SK-N-SH (cell line): ENCODE measurements at regions not wholly inside any gene's neighbourhood (a gene's known extent, or its start where the extent isn't known, plus 50 kb on each side); places are given as distances from the start of the nearest gene placed in this dataset.

Experiments used
- CTCF ChIA-PET: fragments of 300-600, 350-600 bp; formaldehyde crosslinking; extraction: SDS; loops from one replicate; lab custom pipeline; 2021; lab: Yijun Ruan, JAX
- POLR2A ChIA-PET: fragments of 350-600 bp; sonication (Branson Sonifier 250); formaldehyde crosslinking; extraction: SDS; loops from one replicate; lab custom pipeline; 2020; ENCODE audit warnings: antibody characterized with exemption, inconsistent platforms; lab: Yijun Ruan, JAX
- DNase-seq: peaks from one replicate; pipeline ENCODE4 v3.0.0; 2012
- H2AFZ ChIP-seq: fragments of 200-600 bp; sonication (generic); 2 replicates; pipeline ENCODE4 v1.8.1; 2016; ENCODE audit warnings: antibody characterized with exemption, mild to moderate bottlenecking, low read depth
- H3F3A ChIP-seq: fragments of 200-600 bp; sonication (generic); replicated peaks from 2 replicates; pipeline ENCODE3; 2016; ENCODE audit warnings: antibody characterized with exemption, mild to moderate bottlenecking; ENCODE audit not compliant: insufficient read depth
- H3K27ac ChIP-seq, 2 experiments: fragments of 200-500 bp in 1 of 2; fragments of 200-600 bp in 1 of 2; sonication (Bioruptor generic) in 1 of 2; sonication (generic), shearing (Covaris generic) in 1 of 2; 2 replicates each; pipeline versions ENCODE4 v1.5.1 to v1.6.1; 2014 to 2016; ENCODE audit warnings: low read depth in 2 of 2, inconsistent platforms in 1 of 2, low read length in 1 of 2, mild to moderate bottlenecking in 1 of 2, mixed read lengths in 1 of 2
- H3K27me3 ChIP-seq: fragments of 200-600 bp; sonication (generic), shearing (Covaris generic); 2 replicates; pipeline ENCODE4 v1.6.1; 2016; ENCODE audit warnings: mixed run types; ENCODE audit not compliant: insufficient read depth
- H3K36me3 ChIP-seq, 2 experiments: fragments of 200-500 bp in 1 of 2; fragments of 200-600 bp in 1 of 2; sonication (Bioruptor generic) in 1 of 2; sonication (generic) in 1 of 2; replicated peaks in 1 of 2; 2 replicates each; pipeline versions ENCODE3 to v1.5.1; 2014 to 2016; ENCODE audit warnings: low read length in 1 of 2, mild to moderate bottlenecking in 1 of 2; ENCODE audit not compliant: insufficient read depth in 2 of 2, control insufficient read depth in 1 of 2
- H3K4me1 ChIP-seq, 2 experiments: fragments of 200-500 bp in 1 of 2; fragments of 200-600 bp in 1 of 2; sonication (Bioruptor generic) in 1 of 2; sonication (generic), shearing (Covaris generic) in 1 of 2; 2 replicates each; pipeline versions ENCODE4 v1.5.1 to v1.6.1; 2014 to 2016; ENCODE audit warnings: low read depth in 1 of 2, low read length in 1 of 2, mixed run types in 1 of 2; ENCODE audit not compliant: insufficient read depth in 2 of 2, control insufficient read depth in 1 of 2
- H3K4me2 ChIP-seq: fragments of 200-600 bp; sonication (generic), shearing (Covaris generic); 2 replicates; pipeline ENCODE4 v1.6.1; 2017; ENCODE audit warnings: mixed run types
- H3K4me3 ChIP-seq, 2 experiments: fragments of 200-500 bp in 1 of 2; fragments of 200-600 bp in 1 of 2; sonication (Bioruptor generic) in 1 of 2; sonication (generic), shearing (Covaris generic) in 1 of 2; 2 replicates each; pipeline versions ENCODE4 v1.5.1 to v1.8.1; 2014 to 2016; ENCODE audit warnings: low read depth in 2 of 2, inconsistent platforms in 1 of 2, low read length in 1 of 2, mild to moderate bottlenecking in 1 of 2, mixed read lengths in 1 of 2, moderate library complexity in 1 of 2
- H3K79me2 ChIP-seq: fragments of 200-600 bp; sonication (generic); 2 replicates; pipeline ENCODE4 v1.8.1; 2017; ENCODE audit warnings: mild to moderate bottlenecking; ENCODE audit not compliant: insufficient read depth
- H3K9ac ChIP-seq: fragments of 200-600 bp; sonication (generic); 2 replicates; pipeline ENCODE4 v1.6.1; 2017; ENCODE audit warnings: mixed run types
- H3K9me2 ChIP-seq: fragments of 200-600 bp; sonication (generic); 2 replicates; pipeline ENCODE4 v1.6.1; 2017; ENCODE audit warnings: mixed run types
- H3K9me3 ChIP-seq: fragments of 200-600 bp; sonication (generic); 2 replicates; pipeline ENCODE4 v1.6.1; 2017; ENCODE audit warnings: mixed run types, mild to moderate bottlenecking, moderate library complexity
- H4K20me1 ChIP-seq: fragments of 200-600 bp; sonication (generic); 2 replicates; pipeline ENCODE4 v1.6.1; 2017; ENCODE audit warnings: mild to moderate bottlenecking, mixed run types; ENCODE audit not compliant: insufficient read depth
- CHD2 ChIP-seq: fragments of 150-350 bp; IDR thresholded peaks from 2 replicates; pipeline ENCODE4 v1.6.1; 2018; ENCODE audit warnings: low read length; ENCODE audit not compliant: partially characterized antibody
- ELF1 ChIP-seq: IDR thresholded peaks from 2 replicates; pipeline ENCODE4 v1.4.0; 2012
- EP300 ChIP-seq, 2 experiments: IDR thresholded peaks; 2 replicates each; pipeline versions ENCODE4 v1.4.0 to v1.6.1; 2012; ENCODE audit warnings: borderline replicate concordance in 1 of 2, low read depth in 1 of 2, low read length in 1 of 2
- EZH2phosphoT487 ChIP-seq: fragments of 200-600 bp; sonication (generic); IDR thresholded peaks from 2 replicates; pipeline ENCODE4 v1.6.1; 2017; ENCODE audit warnings: low read depth, mixed run types, mild to moderate bottlenecking, antibody characterized with exemption, moderate library complexity, borderline replicate concordance
- FOSL2 ChIP-seq: IDR thresholded peaks from 2 replicates; pipeline ENCODE4 v1.4.0; 2012; ENCODE audit warnings: low read depth, mild to moderate bottlenecking, moderate library complexity, borderline replicate concordance
- FOXJ3 ChIP-seq: sonication (generic); formaldehyde crosslinking; IDR thresholded peaks from 2 replicates; pipeline ENCODE4 v1.5.1; 2020; ENCODE audit warnings: mild to moderate bottlenecking, missing genetic modification reagents
- GABPA ChIP-seq: IDR thresholded peaks from 2 replicates; pipeline ENCODE4 v1.4.0; 2012; ENCODE audit warnings: low read depth, mild to moderate bottlenecking
- JUND ChIP-seq: IDR thresholded peaks from 2 replicates; pipeline ENCODE4 v1.4.0; 2012
- MAX ChIP-seq: IDR thresholded peaks from 2 replicates; pipeline ENCODE4 v1.4.0; 2012; ENCODE audit warnings: low read depth
- MEF2A ChIP-seq: IDR thresholded peaks from 2 replicates; pipeline ENCODE4 v1.4.0; 2012; ENCODE audit warnings: low read depth, borderline replicate concordance
- MXI1 ChIP-seq: IDR thresholded peaks from 2 replicates; pipeline ENCODE4 v1.6.1; 2012; ENCODE audit warnings: mild to moderate bottlenecking, low read depth, low read length, improper control_type of control experiment
- NRF1 ChIP-seq: IDR thresholded peaks from 2 replicates; pipeline ENCODE4 v1.6.1; 2012; ENCODE audit warnings: low read depth, mild to moderate bottlenecking, low read length
- POLR2AphosphoS5 ChIP-seq: IDR thresholded peaks from 2 replicates; pipeline ENCODE4 v1.6.1; 2012; ENCODE audit warnings: low read depth, low read length
- RAD21 ChIP-seq: IDR thresholded peaks from 2 replicates; pipeline ENCODE4 v1.6.1; 2012; ENCODE audit warnings: mild to moderate bottlenecking, low read length
- RCOR1 ChIP-seq: fragments of 150-350 bp; IDR thresholded peaks from 2 replicates; pipeline ENCODE4 v1.6.1; 2017; ENCODE audit warnings: antibody characterized with exemption, low read length
- TCF12 ChIP-seq: IDR thresholded peaks from 2 replicates; pipeline ENCODE4 v1.4.0; 2012
- TEAD4 ChIP-seq: IDR thresholded peaks from 2 replicates; pipeline ENCODE4 v1.4.0; 2012; ENCODE audit warnings: mild to moderate bottlenecking, borderline replicate concordance; ENCODE audit not compliant: insufficient read depth
- USF1 ChIP-seq: IDR thresholded peaks from 2 replicates; pipeline ENCODE4 v1.4.0; 2012; ENCODE audit warnings: low read depth, borderline replicate concordance
- WGBS: methylation state at CpG from one replicate; pipeline ENCODE4 v1.1.6; 2017; ENCODE audit warnings: low lambda C conversion rate; 5-methylcytosine and 5-hydroxymethylcytosine counted together
- TF ChIP-seq, protein P1 (sequence below): IDR thresholded peaks from 2 replicates; pipeline ENCODE4 v1.4.0; 2012; ENCODE audit warnings: low read depth, borderline replicate concordance

DNA sequence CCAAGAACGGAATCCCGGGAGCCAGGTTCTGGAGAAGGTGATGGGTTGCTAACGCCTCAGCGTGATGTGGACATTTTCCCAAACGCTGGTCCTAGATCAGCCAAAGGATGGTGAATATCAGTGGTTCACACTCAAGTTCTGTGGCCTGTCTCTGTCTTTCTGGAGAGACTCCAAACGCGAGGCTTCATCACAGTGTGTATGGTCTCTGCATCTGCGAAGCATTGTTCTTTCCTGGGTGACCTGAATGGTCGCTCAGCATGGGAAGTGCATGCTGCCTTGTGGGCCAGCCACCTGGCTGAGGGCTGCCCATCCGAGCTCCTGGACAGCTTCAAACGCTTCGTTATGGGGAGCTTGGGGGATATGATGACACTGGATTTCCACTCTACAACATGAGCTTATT lies 810.0 kb downstream of the TBC1D22A start:
- H3K9ac ChIP-seq = no peak overlapping the region
- H3K9me2 ChIP-seq = no peaks in the 10 kb centered on the region
- no peaks in the 10 kb centered on the region for H3K4me1 ChIP-seq
- H3K4me2 ChIP-seq = no peak overlapping the region
- ChIA-PET POLR2A (no interaction called here), CTCF (no interaction called here)
- DNase-seq = no peak
- no peaks in the 10 kb centered on the region for H3K79me2 ChIP-seq
- H3K4me3 ChIP-seq = no peak overlapping the region
- no peaks in the 10 kb centered on the region; the same call in 1 of the 2 replicates for H3K27me3 ChIP-seq
- TF ChIP-seq TCF12 (no peak), RCOR1 (no peak), EP300 (IDR thresholded peaks at IDR 0.05; ENCODE audit: borderline replicate concordance in 1 of 2, low read depth in 1 of 2, low read length in 1 of 2) (no peak), GABPA (no peak), JUND (no peak), CHD2 (no peak), EZH2phosphoT487 (no peak), NRF1 (no peak), FOXJ3 (CRISPR knock-in tag) (no peak), MAX (no peak), TEAD4 (no peak), ELF1 (no peak)
- TF ChIP-seq, protein P1, sequence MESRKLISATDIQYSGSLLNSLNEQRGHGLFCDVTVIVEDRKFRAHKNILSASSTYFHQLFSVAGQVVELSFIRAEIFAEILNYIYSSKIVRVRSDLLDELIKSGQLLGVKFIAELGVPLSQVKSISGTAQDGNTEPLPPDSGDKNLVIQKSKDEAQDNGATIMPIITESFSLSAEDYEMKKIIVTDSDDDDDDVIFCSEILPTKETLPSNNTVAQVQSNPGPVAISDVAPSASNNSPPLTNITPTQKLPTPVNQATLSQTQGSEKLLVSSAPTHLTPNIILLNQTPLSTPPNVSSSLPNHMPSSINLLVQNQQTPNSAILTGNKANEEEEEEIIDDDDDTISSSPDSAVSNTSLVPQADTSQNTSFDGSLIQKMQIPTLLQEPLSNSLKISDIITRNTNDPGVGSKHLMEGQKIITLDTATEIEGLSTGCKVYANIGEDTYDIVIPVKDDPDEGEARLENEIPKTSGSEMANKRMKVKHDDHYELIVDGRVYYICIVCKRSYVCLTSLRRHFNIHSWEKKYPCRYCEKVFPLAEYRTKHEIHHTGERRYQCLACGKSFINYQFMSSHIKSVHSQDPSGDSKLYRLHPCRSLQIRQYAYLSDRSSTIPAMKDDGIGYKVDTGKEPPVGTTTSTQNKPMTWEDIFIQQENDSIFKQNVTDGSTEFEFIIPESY = no peak
- no peaks in the 10 kb centered on the region for H3F3A ChIP-seq
- no peak overlapping the region for H3K27ac ChIP-seq
- WGBS = 22% methylated on average over 12 of the region's 12 CpGs
- H4K20me1 ChIP-seq = no peaks in the 10 kb centered on the region
- no peaks in the 10 kb centered on the region for H3K9me3 ChIP-seq
- H2AFZ ChIP-seq = no peak overlapping the region
- no peaks in the 10 kb centered on the region for H3K36me3 ChIP-seq

GRCh38 chr22:47571616-47572015 lies 809.2 kb downstream of the TBC1D22A start:
- H3K4me2 ChIP-seq = no peak overlapping the region
- 50% methylated on average over 2 of the region's 5 CpGs for WGBS
- DNase-seq = no peak

More at GRCh38 chr22:47571616-47572015, 809.2 kb downstream of the TBC1D22A start:
- Histone ChIP-seq H3K9ac (no peak overlapping the region), H4K20me1 (no peaks in the 10 kb centered on the region), H3K9me3 (no peaks in the 10 kb centered on the region), H3K4me1 (no peaks in the 10 kb centered on the region), H3K9me2 (no peaks in the 10 kb centered on the region), H3K4me3 (no peak overlapping the region), H3K79me2 (no peaks in the 10 kb centered on the region), H2AFZ (no peak overlapping the region), H3K36me3 (no peaks in the 10 kb centered on the region), H3F3A (no peaks in the 10 kb centered on the region), H3K27ac (no peak overlapping the region), H3K27me3 (no peaks in the 10 kb centered on the region; the same call in 1 of the 2 replicates)
- CTCF ChIA-PET = no interaction called here
- POLR2A ChIA-PET = no interaction called here
- TF ChIP-seq, protein P1 = no peak
- TF ChIP-seq FOSL2 = no peak
- no peak for TF ChIP-seq RAD21
- no peak for TF ChIP-seq MEF2A
- no peak for TF ChIP-seq USF1
- TF ChIP-seq POLR2AphosphoS5 = no peak
- TF ChIP-seq EP300 (IDR thresholded peaks at IDR 0.05; ENCODE audit: borderline replicate concordance in 1 of 2, low read depth in 1 of 2, low read length in 1 of 2) = no peak
- no peak for TF ChIP-seq MXI1
- TF ChIP-seq RCOR1 = no peak
